Endothelial cell of umbilical vein (primary cell): ENCODE measurements at regions not wholly inside any gene's neighbourhood (a gene's known extent, or its start where the extent isn't known, plus 50 kb on each side); places are given as distances from the start of the nearest gene placed in this dataset.

Experiments used
- BruUV-seq: library from RNA; stranded (reverse); fragments of 400-500 nt; replicated peaks from 2 replicates; lab custom pipeline; 2021; lab: Mats Ljungman, UMichigan
- CTCF ChIA-PET: fragments of 300-600, 350-600 bp; sonication (Branson Sonifier 250); formaldehyde crosslinking; loops from one replicate; lab custom pipeline; 2021; ENCODE audit warnings: antibody characterized with exemption, inconsistent platforms; lab: Charles Lee
- POLR2A ChIA-PET: fragments of 300-600, 350-600 bp; sonication (Branson Sonifier 250); formaldehyde crosslinking; loops from one replicate; lab custom pipeline; 2021; ENCODE audit warnings: antibody characterized with exemption, inconsistent platforms; lab: Charles Lee
- DNase-seq: peaks from one replicate; pipeline ENCODE4 v3.0.0-alpha.2; 2011; ENCODE audit warnings: low read depth, low spot score
- FAIRE-seq: peaks from 2 replicates; lab custom pipeline; 2011; peaks lifted over from hg19 to GRCh38; lab: Jason Lieb, UNC
- H2AFZ ChIP-seq: 2 replicates; pipeline ENCODE4 v1.6.0; 2012; ENCODE audit warnings: low read depth, low read length, control low read depth, inconsistent platforms
- H3K27ac ChIP-seq: 2 replicates; pipeline ENCODE4 v1.5.1; 2011; ENCODE audit warnings: low read depth, mild to moderate bottlenecking, control low read depth, low read length, moderate library complexity; ENCODE audit not compliant: insufficient read depth
- H3K27me3 ChIP-seq, 2 experiments: 2 replicates each; pipeline versions ENCODE4 v1.6.0 to v1.6.1; 2011; ENCODE audit warnings: low read length in 2 of 2, mixed read lengths in 1 of 2; ENCODE audit not compliant: control insufficient read depth in 2 of 2, insufficient read depth in 2 of 2
- H3K36me3 ChIP-seq, 2 experiments: 2 replicates in 1 of 2; 3 replicates in 1 of 2; pipeline ENCODE4 v1.5.1; 2011; ENCODE audit warnings: low read length in 2 of 2, mild to moderate bottlenecking in 1 of 2, moderate library complexity in 1 of 2; ENCODE audit not compliant: control insufficient read depth in 2 of 2, insufficient read depth in 2 of 2; ENCODE audit errors: extremely low read depth in 1 of 2
- H3K4me1 ChIP-seq: 3 replicates; pipeline ENCODE4 v1.5.1; 2011; ENCODE audit warnings: mild to moderate bottlenecking, low read length; ENCODE audit not compliant: control insufficient read depth, insufficient read depth; ENCODE audit errors: extremely low read depth
- H3K4me2 ChIP-seq: 2 replicates; pipeline ENCODE4 v1.6.1; 2011; ENCODE audit warnings: low read length, control low read depth, mixed read lengths; ENCODE audit not compliant: insufficient read depth
- H3K4me3 ChIP-seq, 3 experiments: fragments of 200-600 bp in 1 of 3; sonication (generic), shearing (Covaris generic) in 1 of 3; replicated peaks in 1 of 3; 2 replicates each; pipeline ENCODE4 v1.5.1; 2011 to 2016; ENCODE audit warnings: control low read depth in 3 of 3, low read length in 3 of 3, mild to moderate bottlenecking in 2 of 3, inconsistent platforms in 1 of 3, low read depth in 1 of 3, moderate library complexity in 1 of 3; ENCODE audit not compliant: insufficient read depth in 1 of 3
- H3K79me2 ChIP-seq: 2 replicates; pipeline ENCODE4 v1.6.0; 2012; ENCODE audit warnings: low read length, inconsistent platforms; ENCODE audit not compliant: control insufficient read depth, insufficient read depth
- H3K9ac ChIP-seq: replicated peaks from 2 replicates; pipeline ENCODE3; 2011; ENCODE audit warnings: low read length, control low read depth; ENCODE audit not compliant: insufficient read depth; ENCODE audit errors: extremely low read depth
- H3K9me1 ChIP-seq: replicated peaks from 3 replicates; pipeline ENCODE4 v1.6.0; 2011; ENCODE audit warnings: mild to moderate bottlenecking, low read length; ENCODE audit not compliant: control insufficient read depth, insufficient read depth; ENCODE audit errors: extremely low read depth
- H3K9me3 ChIP-seq: replicated peaks from 2 replicates; pipeline ENCODE4 v1.5.1; 2012; ENCODE audit warnings: low read length, inconsistent platforms; ENCODE audit not compliant: control insufficient read depth, insufficient read depth
- H4K20me1 ChIP-seq: replicated peaks from 2 replicates; pipeline ENCODE3; 2011; ENCODE audit warnings: mild to moderate bottlenecking, low read length; ENCODE audit not compliant: control insufficient read depth, insufficient read depth; ENCODE audit errors: extremely low read depth
- CTCF ChIP-seq, 2 donors: IDR thresholded peaks; 1 replicate in 1 of 2; 2 replicates in 1 of 2; pipeline ENCODE4 v1.5.1; 2011; ENCODE audit warnings: low read length in 2 of 2, mild to moderate bottlenecking in 2 of 2, moderate library complexity in 2 of 2, control low read depth in 1 of 2, inconsistent platforms in 1 of 2, low read depth in 1 of 2; ENCODE audit not compliant: insufficient read depth in 1 of 2; ENCODE audit errors: extremely low read depth in 1 of 2
- EZH2 ChIP-seq: IDR thresholded peaks from 2 replicates; pipeline ENCODE4 v1.6.1; 2012; ENCODE audit warnings: borderline replicate concordance, low read depth, mild to moderate bottlenecking, moderate library complexity, low read length, inconsistent platforms; ENCODE audit not compliant: severe bottlenecking
- FOS ChIP-seq: IDR thresholded peaks from 2 replicates; pipeline ENCODE4 v1.6.1; 2011; ENCODE audit warnings: mild to moderate bottlenecking, low read length, moderate library complexity, borderline replicate concordance; ENCODE audit not compliant: insufficient read depth
- GATA2 ChIP-seq: IDR thresholded peaks from 2 replicates; pipeline ENCODE4 v1.7.0; 2011; ENCODE audit warnings: low read depth, mild to moderate bottlenecking, moderate library complexity, mixed read lengths, low read length; ENCODE audit not compliant: insufficient read length, insufficient read depth
- JUN ChIP-seq: IDR thresholded peaks from 2 replicates; pipeline ENCODE4 v1.6.1; 2011; ENCODE audit warnings: borderline replicate concordance, low read depth; ENCODE audit not compliant: insufficient read length, insufficient read depth
- MAX ChIP-seq: IDR thresholded peaks from 2 replicates; pipeline ENCODE4 v1.6.1; 2011; ENCODE audit not compliant: insufficient read depth, insufficient read length
- MYC ChIP-seq: IDR thresholded peaks from one replicate; pipeline ENCODE4 v1.6.1; 2011; ENCODE audit warnings: mild to moderate bottlenecking, low read depth, low read length
- POLR2A ChIP-seq: IDR thresholded peaks from 2 replicates; pipeline ENCODE4 v1.6.1; 2012; ENCODE audit warnings: low read depth, mild to moderate bottlenecking, control low read depth, low read length
- POLR2AphosphoS5 ChIP-seq: IDR thresholded peaks from 2 replicates; pipeline ENCODE4 v1.6.1; 2012; ENCODE audit warnings: low read depth, mild to moderate bottlenecking, control low read depth, low read length, moderate library complexity; ENCODE audit not compliant: insufficient read depth
- dilution Hi-C: fragments of 300-500 bp; cut with MboI; formaldehyde crosslinking; loops from one replicate; pipeline ENCODE4 v1.15.0; 2019; ENCODE audit warnings: low sequenced_read_pairs; ENCODE audit not compliant: extremely low pct_ligation_motif_present
- intact Hi-C: fragments of 100-400 bp; cut with micrococcal nuclease; formaldehyde crosslinking; loops from one replicate; pipeline ENCODE4 v1.10.0; 2022

- no peak for DNase-seq
- ChIA-PET POLR2A (no interaction called here), CTCF (no interaction called here)
- H3K36me3 ChIP-seq, result no peaks in the 10 kb centered on the region
- H3K9ac ChIP-seq, result no peak overlapping the region
- H3K4me3 ChIP-seq, result no peak overlapping the region
- TF ChIP-seq JUN (no peak), EZH2 (no peak), CTCF (IDR thresholded peaks at IDR 0.05; ENCODE audit: extremely low read depth in 1 of 2, insufficient read depth in 1 of 2, low read depth in 1 of 2, low read length in 2 of 2) (no peak), POLR2AphosphoS5 (no peak), POLR2A (no peak), GATA2 (no peak), FOS (no peak), MAX (no peak), MYC (no peak)
- BruUV-seq, result no TSS peak
- H2AFZ ChIP-seq, result no peak overlapping the region
- no peak for FAIRE-seq
- no peaks in the 10 kb centered on the region for H3K9me1 ChIP-seq
- H3K27me3 ChIP-seq, result no peaks in the 10 kb centered on the region
- H3K9me3 ChIP-seq, result no peaks in the 10 kb centered on the region
- H3K79me2 ChIP-seq, result no peaks in the 10 kb centered on the region
- H4K20me1 ChIP-seq, result no peaks in the 10 kb centered on the region
- no peaks in the 10 kb centered on the region for H3K4me1 ChIP-seq
- H3K4me2 ChIP-seq, result no peak overlapping the region
- dilution Hi-C loops, result no loop called here
- H3K27ac ChIP-seq, result no peak overlapping the region
- intact Hi-C loops, result no loop called here
Observed at GRCh38 chr2:181235683-181236459, 221.3 kb upstream of the ITGA4 start.
